HCT116 (cell line): ENCODE measurements at regions not wholly inside any gene's neighbourhood (a gene's known extent, or its start where the extent isn't known, plus 50 kb on each side); places are given as distances from the start of the nearest gene placed in this dataset.

Experiments used
- ATAC-seq: fragments of 200-7000 bp; cut with Tn5 transposase; 2 replicates; pipeline ENCODE4 v1.9.1; 2020; ENCODE audit warnings: mild to moderate bottlenecking, moderate library complexity
- BruUV-seq: library from RNA; stranded (reverse); fragments of 400-500 nt; replicated peaks from 2 replicates; lab custom pipeline; 2021; lab: Mats Ljungman, UMichigan
- CTCF ChIA-PET: fragments of 300-600 bp; sonication (Branson Sonifier 250); formaldehyde crosslinking; loops from one replicate; lab custom pipeline; 2021; ENCODE audit warnings: antibody characterized with exemption; lab: Charles Lee
- POLR2A ChIA-PET: fragments of 300-600, 350-600 bp; sonication (Branson Sonifier 250); formaldehyde crosslinking; loops from one replicate; lab custom pipeline; 2021; ENCODE audit warnings: antibody characterized with exemption; lab: Charles Lee
- RAD21 ChIA-PET, 2 experiments: fragments of 300-600 bp; sonication (Branson Sonifier 250); formaldehyde crosslinking; loops; one replicate each; lab custom pipeline; 2023; ENCODE audit warnings: low total read pairs in 2 of 2; ENCODE audit not compliant: uncharacterized antibody in 2 of 2, unreplicated experiment in 2 of 2, low non-redundant PET in 1 of 2; lab: Charles Lee
- DNase-seq: peaks from one replicate; pipeline ENCODE4 v3.0.0-alpha.2; 2010; ENCODE audit warnings: low read depth, low spot score
- H2AFZ ChIP-seq: fragments of 200-600 bp; shearing (Covaris generic), sonication (generic); 2 replicates; pipeline ENCODE4 v1.6.1; 2017; ENCODE audit warnings: low read depth, mixed run types, mixed read lengths, antibody characterized with exemption, low read length; ENCODE audit not compliant: poor library complexity, severe bottlenecking
- H3K27ac ChIP-seq: 2 replicates; pipeline ENCODE4 v1.5.1; 2012; ENCODE audit warnings: low read depth, low read length
- H3K27me3 ChIP-seq: fragments of 200-600 bp; sonication (generic); 2 replicates; pipeline ENCODE4 v1.6.1; 2016; ENCODE audit warnings: mixed run types, low read length, mixed read lengths; ENCODE audit not compliant: insufficient read depth
- H3K36me3 ChIP-seq, 2 experiments: fragments of 200-500 bp in 1 of 2; fragments of 200-600 bp in 1 of 2; sonication (Bioruptor generic) in 1 of 2; sonication (generic) in 1 of 2; 2 replicates each; pipeline versions ENCODE4 v1.5.1 to v1.6.1; 2014 to 2016; ENCODE audit warnings: low read length in 2 of 2, inconsistent platforms in 1 of 2, mixed read lengths in 1 of 2, mixed run types in 1 of 2; ENCODE audit not compliant: insufficient read depth in 2 of 2, control insufficient read depth in 1 of 2
- H3K4me1 ChIP-seq, 2 experiments: fragments of 200-600 bp in 1 of 2; sonication (generic) in 1 of 2; 2 replicates each; pipeline versions ENCODE4 v1.5.1 to v1.6.1; 2012 to 2017; ENCODE audit warnings: low read length in 2 of 2, inconsistent platforms in 1 of 2, mild to moderate bottlenecking in 1 of 2, mixed read lengths in 1 of 2, mixed run types in 1 of 2, moderate library complexity in 1 of 2; ENCODE audit not compliant: insufficient read depth in 2 of 2, control insufficient read depth in 1 of 2
- H3K4me2 ChIP-seq: fragments of 200-600 bp; sonication (generic); 2 replicates; pipeline ENCODE4 v1.6.1; 2017; ENCODE audit warnings: mixed run types, low read length, mixed read lengths
- H3K4me3 ChIP-seq, 2 experiments: fragments of 200-600 bp in 1 of 2; sonication (generic) in 1 of 2; replicated peaks in 1 of 2; 2 replicates each; pipeline ENCODE4 v1.5.1; 2011 to 2016; ENCODE audit warnings: low read length in 2 of 2, control low read depth in 1 of 2, low read depth in 1 of 2, mild to moderate bottlenecking in 1 of 2, mixed read lengths in 1 of 2, mixed run types in 1 of 2
- H3K79me2 ChIP-seq: fragments of 200-600 bp; sonication (generic); 2 replicates; pipeline ENCODE4 v1.6.1; 2017; ENCODE audit warnings: mild to moderate bottlenecking, mixed run types, low read length, moderate library complexity, mixed read lengths; ENCODE audit not compliant: insufficient read depth
- H3K9ac ChIP-seq: fragments of 200-600 bp; sonication (generic); 2 replicates; pipeline ENCODE4 v1.6.1; 2016; ENCODE audit warnings: low read length, mixed read lengths
- H3K9me2 ChIP-seq: fragments of 200-600 bp; sonication (generic), shearing (Covaris generic); 2 replicates; pipeline ENCODE4 v1.6.1; 2017; ENCODE audit warnings: mixed run types, mild to moderate bottlenecking, moderate library complexity; ENCODE audit not compliant: insufficient read depth
- H3K9me3 ChIP-seq, 2 experiments: fragments of 200-500 bp in 1 of 2; fragments of 200-600 bp in 1 of 2; sonication (Bioruptor generic) in 1 of 2; sonication (generic) in 1 of 2; 2 replicates each; pipeline ENCODE4 v1.6.1; 2014 to 2017; ENCODE audit warnings: low read length in 2 of 2, mixed read lengths in 2 of 2, inconsistent platforms in 1 of 2, low read depth in 1 of 2, mild to moderate bottlenecking in 1 of 2, mixed run types in 1 of 2, moderate library complexity in 1 of 2; ENCODE audit not compliant: control insufficient read depth in 1 of 2, insufficient read depth in 1 of 2
- H4K20me1 ChIP-seq: fragments of 200-600 bp; sonication (generic), shearing (Covaris generic); 2 replicates; pipeline ENCODE4 v1.6.1; 2017; ENCODE audit warnings: mixed run types, mild to moderate bottlenecking, moderate library complexity; ENCODE audit not compliant: insufficient read depth
- CBX3 ChIP-seq: IDR thresholded peaks from 2 replicates; pipeline ENCODE4 v1.6.1; 2012; ENCODE audit warnings: low read depth
- CTCF ChIP-seq, 3 experiments: fragments of 200-600 bp in 1 of 3; sonication (generic) in 1 of 3; IDR thresholded peaks in 2 of 3; conservative IDR thresholded peaks in 1 of 3; 2 replicates each; pipeline ENCODE4 v1.5.1; 2012 to 2017; ENCODE audit warnings: low read depth in 2 of 3, low read length in 2 of 3, antibody characterized with exemption in 1 of 3, borderline replicate concordance in 1 of 3, control low read depth in 1 of 3, mild to moderate bottlenecking in 1 of 3, mixed read lengths in 1 of 3, mixed run types in 1 of 3, moderate library complexity in 1 of 3; ENCODE audit not compliant: insufficient read depth in 1 of 3
- POLR2AphosphoS5 ChIP-seq: IDR thresholded peaks from 2 replicates; pipeline ENCODE4 v1.6.1; 2011; ENCODE audit warnings: mild to moderate bottlenecking, low read depth, low read length, moderate library complexity
- intact Hi-C: fragments of 100-400 bp; cut with micrococcal nuclease; formaldehyde crosslinking; loops from 2 replicates; pipeline ENCODE4 v1.10.0; 2022

GRCh38 chr21:38911484-38912101 lies 105.9 kb downstream of the ETS2 start:
- H3K27me3 ChIP-seq = no peaks in the 10 kb centered on the region
- H3K79me2 ChIP-seq = no peaks in the 10 kb centered on the region
- BruUV-seq = no TSS peak
- H3K9me2 ChIP-seq = no peaks in the 10 kb centered on the region
- no peak overlapping the region for H2AFZ ChIP-seq
- no peaks in the 10 kb centered on the region for H3K9me3 ChIP-seq
- H3K36me3 ChIP-seq = no peaks in the 10 kb centered on the region
- ATAC-seq (no peak), DNase-seq (no peak)
- peaks cover 57 to 64% of the 10 kb centered on the region in 2 experiments for H3K4me1 ChIP-seq
- ChIA-PET CTCF (no interaction called here), POLR2A (no interaction called here), RAD21 (no interaction called here)
- H4K20me1 ChIP-seq = no peaks in the 10 kb centered on the region
- no peak overlapping the region for H3K4me3 ChIP-seq
- H3K4me2 ChIP-seq = peak overlapping the region; percentile 64
- TF ChIP-seq POLR2AphosphoS5 = no peak
- intact Hi-C loops = loop anchor here (2.0 to 5.0 kb wide), 2 partner anchors 125 to 179 kb away; no protein-coding TSS in a partner anchor
- H3K27ac ChIP-seq = no peak overlapping the region
- H3K9ac ChIP-seq = no peak overlapping the region

GRCh38 chr21:38910390-38911067 lies 104.8 kb downstream of the ETS2 start:
- H3K27ac ChIP-seq = no peak overlapping the region; the same call in 1 of the 2 replicates
- no peaks in the 10 kb centered on the region for H4K20me1 ChIP-seq
- no peaks in the 10 kb centered on the region for H3K9me2 ChIP-seq
- H2AFZ ChIP-seq = peak overlapping the region; percentile 77
- CTCF ChIA-PET = no interaction called here
- peak; percentile 74 for DNase-seq
- H3K36me3 ChIP-seq = no peaks in the 10 kb centered on the region
- no peak for TF ChIP-seq CBX3
- TF ChIP-seq CTCF (IDR thresholded peaks at IDR 0.05 in 2 of 3, conservative IDR thresholded peaks at IDR 0.05 in 1 of 3; ENCODE audit: borderline replicate concordance in 1 of 3, insufficient read depth in 1 of 3, low read depth in 2 of 3, low read length in 2 of 3) = no peak
- H3K4me1 ChIP-seq = peaks cover 55 to 64% of the 10 kb centered on the region in 2 experiments
- intact Hi-C loops = loop anchor here (1.0 to 5.0 kb wide), 2 partner anchors 105 to 178 kb away; partner anchors contain the start of gene ETS2
- no peaks in the 10 kb centered on the region for H3K9me3 ChIP-seq
- BruUV-seq = no TSS peak
- POLR2A ChIA-PET = no interaction called here
- H3K4me2 ChIP-seq = peak overlapping the region; percentile 64
- no peak for ATAC-seq
- RAD21 ChIA-PET = no interaction called here
- no peak overlapping the region for H3K4me3 ChIP-seq
- H3K9ac ChIP-seq = no peak overlapping the region
- H3K79me2 ChIP-seq = no peaks in the 10 kb centered on the region
- no peaks in the 10 kb centered on the region for H3K27me3 ChIP-seq
